ENCODE measurements at regions not wholly inside any gene's neighbourhood (a gene's known extent, or its start where the extent isn't known, plus 50 kb on each side); places are given as distances from the start of the nearest gene placed in this dataset.

DNA sequence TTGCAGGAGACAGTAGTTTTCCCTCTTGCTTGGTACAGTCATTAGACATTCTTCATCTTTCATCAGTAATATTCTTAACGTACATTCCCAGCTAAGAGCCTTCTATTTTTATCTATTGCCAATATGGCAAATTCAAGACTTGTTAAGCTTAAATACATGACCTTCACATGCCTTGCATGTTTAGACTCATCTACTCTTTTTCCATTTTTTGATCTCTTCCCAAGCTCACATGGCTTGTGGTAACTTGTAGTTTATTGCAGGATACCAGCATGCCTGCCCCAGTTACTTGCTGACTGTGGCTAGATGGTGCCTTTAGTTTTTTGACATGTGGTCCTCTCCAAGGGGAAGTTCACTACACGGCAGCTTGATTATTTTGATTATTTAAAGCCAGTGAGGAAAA is 729.0 kb downstream of the SLC6A15 start:
- intact Hi-C loops (cut with DNase I) = no loop called here
- TF ChIP-seq, protein P1, sequence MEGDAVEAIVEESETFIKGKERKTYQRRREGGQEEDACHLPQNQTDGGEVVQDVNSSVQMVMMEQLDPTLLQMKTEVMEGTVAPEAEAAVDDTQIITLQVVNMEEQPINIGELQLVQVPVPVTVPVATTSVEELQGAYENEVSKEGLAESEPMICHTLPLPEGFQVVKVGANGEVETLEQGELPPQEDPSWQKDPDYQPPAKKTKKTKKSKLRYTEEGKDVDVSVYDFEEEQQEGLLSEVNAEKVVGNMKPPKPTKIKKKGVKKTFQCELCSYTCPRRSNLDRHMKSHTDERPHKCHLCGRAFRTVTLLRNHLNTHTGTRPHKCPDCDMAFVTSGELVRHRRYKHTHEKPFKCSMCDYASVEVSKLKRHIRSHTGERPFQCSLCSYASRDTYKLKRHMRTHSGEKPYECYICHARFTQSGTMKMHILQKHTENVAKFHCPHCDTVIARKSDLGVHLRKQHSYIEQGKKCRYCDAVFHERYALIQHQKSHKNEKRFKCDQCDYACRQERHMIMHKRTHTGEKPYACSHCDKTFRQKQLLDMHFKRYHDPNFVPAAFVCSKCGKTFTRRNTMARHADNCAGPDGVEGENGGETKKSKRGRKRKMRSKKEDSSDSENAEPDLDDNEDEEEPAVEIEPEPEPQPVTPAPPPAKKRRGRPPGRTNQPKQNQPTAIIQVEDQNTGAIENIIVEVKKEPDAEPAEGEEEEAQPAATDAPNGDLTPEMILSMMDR (IDR thresholded peaks at IDR 0.05) = no peak
- no peak overlapping the region for H3K27ac ChIP-seq
- DNase-seq (ENCODE audit: low spot score in 2 of 2) = no peak
- no peaks in the 10 kb centered on the region for H3K27me3 ChIP-seq
- no peaks in the 10 kb centered on the region for H3K36me3 ChIP-seq
- H3K4me1 ChIP-seq = no peaks in the 10 kb centered on the region
- no peaks in the 10 kb centered on the region for H3K9me3 ChIP-seq
- H3K4me3 ChIP-seq = no peak overlapping the region

DNA sequence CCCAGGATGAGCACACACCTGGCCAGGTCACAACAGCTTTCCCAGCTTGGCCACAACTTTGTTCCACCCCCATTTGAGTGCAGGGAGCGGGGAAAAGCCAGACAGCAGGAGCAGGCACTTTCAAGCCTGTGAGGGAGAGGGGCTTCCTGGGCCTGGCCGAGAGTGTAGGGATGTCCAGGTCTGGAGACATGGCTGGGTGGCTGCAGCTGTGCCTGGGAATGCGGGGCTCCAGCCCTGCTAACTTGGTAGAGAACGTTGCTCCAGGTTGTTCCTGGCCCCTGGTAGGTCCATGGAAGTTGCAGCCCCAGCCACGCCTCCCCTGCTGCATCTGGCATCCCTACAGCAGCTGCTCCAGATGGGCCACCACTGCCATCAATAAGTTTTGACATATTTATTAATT is 738.5 kb downstream of the SLC6A15 start:
- DNase-seq (ENCODE audit: low spot score in 2 of 2) = no peak
- Histone ChIP-seq H3K27ac (no peak overlapping the region), H3K4me3 (no peak overlapping the region), H3K4me1 (no peaks in the 10 kb centered on the region), H3K27me3 (no peaks in the 10 kb centered on the region), H3K36me3 (no peaks in the 10 kb centered on the region), H3K9me3 (no peaks in the 10 kb centered on the region)
- TF ChIP-seq, protein P1 (IDR thresholded peaks at IDR 0.05) = no peak
- intact Hi-C loops (cut with DNase I) = no loop called here

DNA sequence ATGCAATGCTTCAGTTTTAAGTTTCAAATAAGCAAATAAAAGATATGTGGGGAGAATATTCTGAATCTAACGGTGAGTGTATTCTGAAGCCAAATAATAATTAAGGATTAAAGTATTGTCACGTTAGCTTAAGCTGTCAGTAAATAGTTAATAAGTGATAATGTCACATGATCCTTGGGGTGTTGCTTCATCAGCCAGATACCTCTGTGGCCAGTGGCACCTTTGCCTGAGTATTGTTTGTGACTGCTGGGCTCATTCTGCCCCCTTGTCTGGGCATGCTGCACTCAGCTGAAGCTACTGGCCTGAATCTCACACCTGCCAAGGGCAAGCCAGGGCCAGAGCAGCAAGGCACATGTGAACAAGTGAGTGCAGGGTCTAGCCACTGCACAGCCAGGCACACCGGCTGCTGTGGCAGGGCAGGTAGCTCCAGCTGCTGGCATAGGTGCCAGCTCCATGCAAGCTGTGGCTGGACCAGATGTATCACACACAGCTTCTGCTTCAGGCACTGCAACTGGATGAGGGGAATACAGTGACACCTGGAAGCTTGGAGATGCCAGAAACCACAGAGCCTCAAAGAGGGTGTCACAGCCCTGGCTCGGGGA is 739.7 kb downstream of the SLC6A15 start:
- intact Hi-C loops (cut with DNase I) = no loop called here

DNA sequence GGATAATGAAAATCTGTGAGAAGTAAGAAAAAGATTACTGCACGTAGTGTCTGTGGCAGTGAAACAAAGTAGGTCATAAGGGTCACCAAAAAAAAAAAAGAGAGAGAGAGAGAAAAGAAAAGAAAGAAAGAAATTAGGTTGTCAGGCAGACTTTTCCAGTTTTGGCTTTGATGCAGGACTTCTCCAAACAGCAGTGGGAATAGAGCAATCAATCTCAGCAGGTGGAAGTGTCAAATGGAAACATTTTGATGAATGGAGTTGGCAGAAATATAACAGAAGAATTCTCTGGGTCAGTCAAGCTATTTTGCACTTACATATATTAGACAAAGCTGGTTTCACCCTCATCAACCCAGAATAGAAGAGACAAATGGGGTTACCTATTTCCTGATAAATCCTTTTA is 745.8 kb downstream of the SLC6A15 start:
- no peaks in the 10 kb centered on the region for H3K36me3 ChIP-seq
- intact Hi-C loops (cut with DNase I) = no loop called here
- no peak overlapping the region for H3K4me3 ChIP-seq
- no peak overlapping the region for H3K27ac ChIP-seq
- no peaks in the 10 kb centered on the region for H3K9me3 ChIP-seq
- no peak for DNase-seq (ENCODE audit: low spot score in 2 of 2)
- TF ChIP-seq, protein P1 (IDR thresholded peaks at IDR 0.05) = no peak
- H3K4me1 ChIP-seq = no peaks in the 10 kb centered on the region
- H3K27me3 ChIP-seq = no peaks in the 10 kb centered on the region

More for the DNA sequence above, 739.7 kb downstream of the SLC6A15 start:
- no peak for DNase-seq (ENCODE audit: low spot score in 2 of 2)
- Histone ChIP-seq H3K4me3 (no peak overlapping the region), H3K4me1 (no peaks in the 10 kb centered on the region), H3K9me3 (no peaks in the 10 kb centered on the region), H3K27ac (no peak overlapping the region), H3K36me3 (no peaks in the 10 kb centered on the region), H3K27me3 (no peaks in the 10 kb centered on the region)
- TF ChIP-seq, protein P1 (IDR thresholded peaks at IDR 0.05) = no peak

DNA sequence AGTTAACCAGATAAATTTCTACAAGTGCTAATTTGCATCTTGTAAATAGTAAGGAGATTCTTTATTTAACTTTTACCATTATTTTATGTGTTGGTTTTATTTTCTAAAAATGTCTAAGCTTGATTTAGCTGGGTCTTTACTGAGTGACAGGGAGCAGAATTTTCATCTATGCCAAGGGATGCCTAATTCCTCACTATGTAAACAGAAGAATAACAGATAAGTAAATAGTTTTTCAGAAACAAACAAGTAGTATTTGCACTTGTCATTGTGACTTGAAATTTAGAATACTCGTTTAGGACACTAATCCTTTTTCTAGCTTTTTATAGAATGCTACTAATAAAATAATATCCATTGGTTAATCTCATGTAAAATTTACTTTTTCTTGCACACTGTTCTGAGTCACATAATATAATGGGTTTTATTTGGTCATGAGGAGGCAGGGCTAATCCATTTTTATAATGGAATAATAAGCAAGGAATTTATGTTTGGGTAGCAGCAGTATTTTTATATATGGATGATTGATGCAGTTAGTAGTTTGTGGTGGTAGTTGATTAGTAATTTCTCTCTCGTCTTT is 746.5 kb downstream of the SLC6A15 start:
- no peak for DNase-seq (ENCODE audit: low spot score in 2 of 2)
- no peaks in the 10 kb centered on the region for H3K9me3 ChIP-seq
- TF ChIP-seq, protein P1 (IDR thresholded peaks at IDR 0.05) = no peak
- H3K4me1 ChIP-seq = no peaks in the 10 kb centered on the region
- H3K27ac ChIP-seq = no peak overlapping the region
- intact Hi-C loops (cut with DNase I) = no loop called here
- no peaks in the 10 kb centered on the region for H3K36me3 ChIP-seq
- H3K27me3 ChIP-seq = no peaks in the 10 kb centered on the region
- H3K4me3 ChIP-seq = no peak overlapping the region

All from ascending aorta (tissue), 2 donors.